DMS79 treated with DMSO at 0.1 percent for 48 hours (cell line): ENCODE measurements at regions not wholly inside any gene's neighbourhood (a gene's known extent, or its start where the extent isn't known, plus 50 kb on each side); places are given as distances from the start of the nearest gene placed in this dataset.
"Not testable (repeated sequence)": the region's sequence is repeated elsewhere in the genome, so short reads cannot be mapped to it uniquely, and the experiment has no call there.

Experiments
- DNase-seq: peaks from one replicate; lab custom pipeline; 2025; lab: John Stamatoyannopoulos, UW

- no peak for DNase-seq
These were observed 354.0 kb downstream of the FOXL1 start for GRCh38 chr16:86932130-86932982.

- DNase-seq: no peak
These were observed 356.4 kb downstream of the FOXL1 start for GRCh38 chr16:86934581-86935375.

DNA sequence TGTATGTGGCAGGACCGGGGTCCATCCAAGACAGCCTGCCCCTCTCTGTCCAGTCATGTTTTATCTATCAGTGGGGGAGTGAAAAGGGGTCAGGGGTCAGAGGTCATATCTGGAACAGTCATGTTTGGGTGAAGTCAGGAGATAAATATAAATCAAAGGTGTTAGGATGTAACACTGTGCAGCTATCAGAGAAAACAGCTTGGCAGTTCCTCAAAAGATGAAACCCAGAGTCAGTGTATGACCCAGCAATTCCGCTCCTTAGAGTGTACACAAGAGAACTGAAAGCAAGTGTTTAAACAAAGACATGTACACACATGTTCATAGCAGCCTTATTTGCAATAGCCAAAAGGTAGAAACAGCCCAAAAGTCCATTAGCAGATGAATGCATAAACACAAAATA lies 361.3 kb downstream of the FOXL1 start:
- DNase-seq: no peak

DNA sequence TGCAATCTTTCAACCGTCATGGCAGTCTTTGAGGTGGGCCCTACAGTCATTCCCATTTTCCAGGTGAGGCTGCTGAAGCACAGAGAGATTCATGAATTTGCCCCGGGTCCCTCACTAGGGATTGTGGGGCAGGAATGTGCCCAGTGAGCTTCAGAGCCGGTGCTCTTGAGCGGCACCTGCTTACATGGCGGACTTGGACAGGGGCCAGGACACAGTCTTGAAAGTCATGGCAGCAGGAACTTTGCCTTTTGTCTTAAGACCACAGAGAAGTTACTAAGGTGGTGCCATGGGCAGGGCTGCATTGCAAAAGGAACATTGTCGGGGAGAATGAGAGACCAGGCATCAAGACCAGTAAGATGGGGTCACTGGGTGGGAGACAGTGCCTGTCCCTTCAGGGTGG lies 363.4 kb downstream of the FOXL1 start:
- no peak for DNase-seq

GRCh38 chr16:86942151-86943051 lies 364.1 kb downstream of the FOXL1 start:
- DNase-seq: no peak

DNA sequence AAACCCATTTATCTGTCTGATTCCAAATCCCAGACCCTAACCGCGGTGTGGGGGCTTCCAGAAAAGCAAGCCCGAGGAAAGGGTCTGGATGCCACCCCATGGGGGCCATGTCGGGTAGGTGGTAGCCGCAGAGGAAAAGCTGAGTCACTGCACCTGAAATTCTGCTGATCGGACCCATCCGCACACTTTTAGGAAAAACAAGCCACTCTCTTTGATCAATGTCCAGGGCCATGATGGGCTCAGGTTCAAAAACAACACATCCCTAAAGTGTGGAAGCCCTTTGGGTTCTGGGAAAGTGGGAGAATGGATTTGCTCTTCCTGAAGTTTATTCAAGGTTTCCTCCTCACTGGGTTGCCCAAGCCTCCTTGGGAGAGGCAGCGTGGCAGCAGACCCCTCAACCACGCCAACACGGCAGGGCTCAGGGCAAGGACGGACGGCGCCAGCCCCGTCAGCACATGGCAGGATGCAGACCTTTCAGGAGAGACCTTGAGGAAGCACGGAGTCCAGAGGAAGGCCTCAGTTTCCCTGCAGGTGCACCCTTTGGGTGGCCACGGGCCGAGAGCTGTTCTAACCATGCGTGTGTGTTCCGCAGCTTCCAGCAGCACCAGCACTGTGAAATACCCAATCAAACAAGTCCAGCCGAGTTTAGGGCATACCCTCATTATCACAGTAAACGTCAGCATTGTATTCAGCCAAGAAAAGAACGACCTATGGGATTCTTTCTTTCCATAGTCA lies 367.0 kb downstream of the FOXL1 start:
- DNase-seq: no peak

GRCh38 chr16:86946396-86946795 lies 368.0 kb downstream of the FOXL1 start:
- no peak for DNase-seq

- DNase-seq: no peak
These were observed 368.6 kb downstream of the FOXL1 start for GRCh38 chr16:86946981-86947380.

DNA sequence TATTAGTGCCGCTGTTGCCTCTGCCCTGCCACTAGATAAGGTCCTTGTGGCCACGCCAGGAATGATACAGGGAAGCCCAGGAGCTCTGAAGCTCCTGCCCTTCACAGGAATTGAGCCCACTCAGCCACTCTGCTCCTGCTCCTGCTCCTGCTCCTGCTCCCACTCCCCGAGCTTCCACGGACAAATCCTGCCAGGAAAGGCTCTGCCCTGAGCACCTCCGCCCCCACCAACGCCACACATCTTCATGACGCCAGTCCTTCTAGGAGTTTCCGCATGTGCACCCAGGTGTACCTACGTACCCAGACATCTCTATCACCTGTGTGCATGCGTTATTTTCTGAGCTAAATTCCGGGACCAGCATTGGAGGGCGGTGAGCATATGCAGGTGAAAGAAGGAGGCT lies 369.1 kb downstream of the C16orf95 start:
- DNase-seq: no peak

GRCh38 chr16:86949116-86949515 lies 368.1 kb downstream of the C16orf95 start:
- DNase-seq: no peak

DNA sequence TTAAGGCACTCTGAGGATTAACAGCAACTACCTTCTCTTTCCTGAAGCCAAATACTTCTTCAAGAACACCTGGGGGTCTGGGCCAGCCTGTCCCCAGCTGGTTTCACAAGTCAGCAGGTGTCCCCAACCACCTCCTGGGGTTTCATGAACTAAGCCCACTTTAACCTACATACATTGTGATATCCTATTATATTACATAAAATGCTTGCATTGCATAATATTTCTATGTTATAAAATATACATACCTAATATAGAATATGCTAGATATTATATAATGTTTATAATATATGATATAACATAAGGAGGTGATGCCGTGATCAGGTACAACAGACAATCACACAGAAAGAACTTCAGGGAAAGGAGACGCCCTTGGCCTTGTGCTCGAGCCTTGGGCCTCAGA lies 367.6 kb downstream of the C16orf95 start:
- no peak for DNase-seq

DNA sequence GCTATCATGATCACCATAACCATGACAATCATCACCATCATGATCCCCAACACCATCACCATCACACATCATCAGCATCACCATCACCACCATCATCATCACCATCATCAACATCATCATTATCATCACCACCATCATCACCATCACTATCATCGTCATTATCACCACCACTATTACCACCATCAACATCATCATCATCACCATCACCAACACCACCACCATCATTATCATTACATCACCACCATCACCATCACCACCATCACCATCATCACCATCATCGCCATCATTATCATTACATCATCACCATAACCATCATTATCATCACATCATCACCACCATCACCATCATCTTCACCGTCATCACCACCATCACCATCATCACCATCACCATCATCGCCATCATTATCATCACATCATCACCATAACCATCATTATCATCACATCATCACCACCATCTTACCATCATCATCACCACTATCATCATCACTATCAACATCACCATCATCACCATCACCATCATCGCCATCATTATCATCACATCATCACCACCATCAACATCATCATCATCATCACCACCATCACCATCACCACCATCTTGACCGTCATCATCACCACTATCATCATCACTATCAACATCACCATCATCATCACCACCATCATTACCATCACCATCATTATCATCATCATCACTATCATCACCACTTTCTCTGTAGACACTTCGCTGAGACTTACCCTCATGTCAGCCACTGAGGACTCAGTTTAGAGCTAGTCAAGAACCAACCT lies 366.0 kb downstream of the C16orf95 start:
- DNase-seq: no peak

- DNase-seq: no peak
These were observed 365.2 kb downstream of the C16orf95 start for GRCh38 chr16:86951831-86952598.

GRCh38 chr16:86952769-86953168 lies 364.4 kb downstream of the C16orf95 start:
- no peak for DNase-seq

GRCh38 chr16:86953631-86954391 lies 363.4 kb downstream of the C16orf95 start:
- DNase-seq: no peak

GRCh38 chr16:86955136-86955855 lies 361.9 kb downstream of the C16orf95 start:
- DNase-seq: no peak

DNA sequence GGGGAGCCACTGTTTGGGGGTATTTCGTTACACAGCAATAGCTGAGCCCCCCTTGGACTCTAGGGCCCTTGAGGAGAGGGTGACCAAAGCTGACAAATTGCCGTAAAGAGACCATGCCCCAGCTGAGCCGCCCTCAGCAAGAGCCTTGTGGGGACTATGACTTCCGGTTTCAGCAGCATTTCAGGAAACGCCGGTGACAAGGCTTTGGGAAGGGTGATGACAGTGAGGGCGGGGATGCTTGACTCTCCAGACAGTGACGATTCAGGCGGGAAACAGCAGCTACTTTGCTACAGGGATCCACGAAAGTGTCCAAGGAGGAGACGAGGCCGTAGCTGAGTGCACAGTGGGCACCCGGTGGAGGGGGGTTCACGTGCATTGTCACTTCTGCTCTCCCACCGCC lies 360.8 kb downstream of the C16orf95 start:
- DNase-seq: no peak

DNA sequence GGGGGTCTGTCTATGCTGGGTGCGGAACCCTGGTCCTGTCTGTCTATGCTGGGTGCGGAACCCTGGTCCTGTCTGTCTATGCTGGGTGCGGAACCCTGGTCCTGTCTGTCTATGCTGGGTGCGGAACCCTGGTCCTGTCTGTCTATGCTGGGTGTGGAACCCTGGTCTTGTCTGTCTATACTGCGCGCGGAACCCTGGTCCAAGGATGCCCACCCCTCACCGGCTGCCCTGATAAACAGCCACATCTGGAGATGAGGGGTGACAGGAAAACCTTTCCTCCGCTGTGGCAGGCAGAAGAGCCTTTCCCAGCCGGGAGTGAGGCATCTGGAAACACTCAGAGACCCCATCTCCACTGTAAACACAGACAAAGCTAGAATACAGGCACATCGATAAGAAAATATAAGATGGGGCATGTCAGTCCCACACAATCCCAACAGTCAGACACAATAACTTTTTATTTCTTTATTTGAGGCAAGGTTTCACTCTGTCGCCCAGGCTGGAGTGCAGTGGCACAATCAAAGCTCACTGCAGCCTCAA lies 359.5 kb downstream of the C16orf95 start:
- not testable (repeated sequence) for DNase-seq
